Activated T-cell treated with anti-CD3 and anti-CD28 coated beads for 4 hours (primary cell): ENCODE measurements at regions not wholly inside any gene's neighbourhood (a gene's known extent, or its start where the extent isn't known, plus 50 kb on each side); places are given as distances from the start of the nearest gene placed in this dataset.
"Not testable (repeated sequence)": the region's sequence is repeated elsewhere in the genome, so short reads cannot be mapped to it uniquely, and the experiment has no call there.

Experiments
- DNase-seq: peaks from one replicate; pipeline ENCODE4 v3.0.0-alpha.2; 2020

- no peak for DNase-seq
Observed at GRCh38 chr3:72065236-72065635, 280.3 kb upstream of the PROK2 start.

GRCh38 chr3:72064727-72065126, 279.8 kb upstream of the PROK2 start:
- DNase-seq, result not testable (repeated sequence)

- DNase-seq, result no peak
Observed at GRCh38 chr3:72062017-72062416, 277.1 kb upstream of the PROK2 start.

GRCh38 chr3:72060447-72061034, 275.6 kb upstream of the PROK2 start:
- no peak for DNase-seq

GRCh38 chr3:72058493-72059081, 273.6 kb upstream of the PROK2 start:
- no peak for DNase-seq

DNA sequence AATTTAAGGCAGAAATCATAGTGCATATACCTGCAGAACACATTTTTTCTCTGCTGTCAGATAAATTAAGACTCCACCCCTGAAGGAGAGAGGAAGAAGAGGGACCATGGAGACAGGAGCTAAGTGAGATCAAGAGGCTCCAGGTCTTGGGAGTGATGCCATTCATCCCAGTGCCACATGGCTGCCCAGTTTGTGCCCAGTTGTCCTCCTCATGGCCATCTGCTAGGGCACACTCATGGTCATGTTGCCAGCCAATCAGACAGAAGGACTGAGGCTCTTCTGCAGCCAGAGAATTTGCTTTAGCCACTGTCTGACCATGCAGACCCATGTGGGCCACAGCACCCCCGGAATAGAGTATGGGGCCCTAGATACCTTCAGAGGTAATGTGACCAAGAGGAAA, 270.5 kb upstream of the PROK2 start:
- DNase-seq, result no peak

GRCh38 chr3:72054976-72055375, 270.0 kb upstream of the PROK2 start:
- DNase-seq, result no peak

- DNase-seq, result no peak
Observed at GRCh38 chr3:72052841-72053409, 268.0 kb upstream of the PROK2 start.

DNA sequence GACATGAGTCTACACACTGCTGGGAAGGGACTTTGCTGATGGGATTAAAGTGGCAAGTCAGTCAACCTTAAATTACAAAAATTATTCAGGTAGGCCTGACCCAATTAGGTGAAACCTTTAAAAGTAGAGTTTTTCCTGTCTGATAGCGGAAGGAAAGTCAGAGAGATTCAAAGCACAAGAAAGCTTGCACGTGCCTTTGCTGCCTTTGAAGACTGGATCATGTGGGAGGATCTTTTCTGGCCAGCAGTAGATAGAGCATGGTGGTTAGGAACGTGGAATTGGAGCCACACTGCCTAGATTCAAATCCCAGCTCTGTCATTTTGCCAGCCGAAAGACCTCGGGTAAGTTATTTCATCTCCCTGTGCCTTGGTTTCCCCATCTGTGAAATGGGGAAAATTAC, 265.8 kb upstream of the PROK2 start:
- no peak for DNase-seq

GRCh38 chr3:72050048-72050632, 265.2 kb upstream of the PROK2 start:
- no peak for DNase-seq

GRCh38 chr3:72049300-72049699, 264.4 kb upstream of the PROK2 start:
- no peak for DNase-seq

GRCh38 chr3:72048873-72049272, 263.9 kb upstream of the PROK2 start:
- no peak for DNase-seq

DNA sequence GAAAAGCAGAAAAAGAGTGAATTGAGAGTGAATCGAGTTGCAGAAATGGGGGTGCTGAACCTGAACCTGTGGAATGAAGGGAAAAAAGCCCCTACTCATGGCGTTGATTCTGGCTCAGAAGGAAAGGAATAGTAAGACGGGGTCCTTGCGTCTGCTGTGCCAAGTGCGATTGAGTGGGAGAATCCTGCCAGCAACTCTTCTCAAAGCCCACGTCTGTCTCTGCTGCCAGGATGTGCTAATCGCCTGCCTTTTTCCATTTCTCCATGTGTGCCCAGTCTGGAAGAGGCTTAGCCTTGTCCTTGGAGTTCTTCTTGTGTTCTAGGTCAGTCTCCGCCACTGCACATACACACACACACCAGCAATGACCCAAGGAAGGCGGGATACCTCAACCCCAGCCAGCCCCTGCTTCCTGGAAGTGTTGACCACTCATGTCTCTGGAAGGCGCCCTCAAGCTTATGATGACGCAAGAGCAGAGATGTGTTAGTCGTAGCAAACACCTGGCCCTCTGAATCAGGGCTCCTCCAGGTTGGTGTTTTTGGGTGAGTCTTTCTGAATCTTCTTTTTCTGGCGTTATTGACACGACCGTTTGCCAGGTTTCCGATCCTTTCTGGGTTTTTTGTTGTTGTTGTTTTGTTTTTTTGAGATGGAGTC, 262.4 kb upstream of the PROK2 start:
- DNase-seq, result no peak

DNA sequence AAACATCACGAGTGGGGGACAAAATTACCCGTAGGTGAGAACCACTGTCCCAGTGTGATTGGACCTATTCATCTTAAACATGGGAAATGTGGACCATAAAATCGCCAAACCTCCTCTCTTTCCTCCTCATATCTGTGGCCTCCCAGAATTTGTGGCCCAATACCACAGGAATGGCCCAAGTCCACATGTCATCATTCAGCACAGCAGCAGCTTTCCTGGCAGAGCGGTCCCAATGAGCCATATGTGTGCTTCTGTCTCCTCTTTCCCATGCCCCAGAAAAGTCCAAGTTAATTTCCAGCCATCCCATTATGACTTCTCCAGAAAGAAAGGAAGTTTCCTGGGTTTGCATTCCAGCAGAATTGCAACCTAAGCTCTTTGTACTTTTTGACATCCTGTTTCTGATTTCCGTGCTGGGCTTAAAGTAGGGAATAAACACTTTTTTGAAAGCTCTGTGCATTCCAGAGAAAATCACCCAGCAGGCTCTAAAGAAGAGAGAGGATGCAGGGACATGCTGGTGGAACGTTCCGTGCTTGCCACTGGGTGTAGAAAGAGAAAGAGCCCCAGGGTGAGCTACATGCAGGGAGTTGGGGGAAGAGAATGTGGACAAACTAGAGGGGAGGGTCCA, 259.4 kb upstream of the PROK2 start:
- no peak for DNase-seq

DNA sequence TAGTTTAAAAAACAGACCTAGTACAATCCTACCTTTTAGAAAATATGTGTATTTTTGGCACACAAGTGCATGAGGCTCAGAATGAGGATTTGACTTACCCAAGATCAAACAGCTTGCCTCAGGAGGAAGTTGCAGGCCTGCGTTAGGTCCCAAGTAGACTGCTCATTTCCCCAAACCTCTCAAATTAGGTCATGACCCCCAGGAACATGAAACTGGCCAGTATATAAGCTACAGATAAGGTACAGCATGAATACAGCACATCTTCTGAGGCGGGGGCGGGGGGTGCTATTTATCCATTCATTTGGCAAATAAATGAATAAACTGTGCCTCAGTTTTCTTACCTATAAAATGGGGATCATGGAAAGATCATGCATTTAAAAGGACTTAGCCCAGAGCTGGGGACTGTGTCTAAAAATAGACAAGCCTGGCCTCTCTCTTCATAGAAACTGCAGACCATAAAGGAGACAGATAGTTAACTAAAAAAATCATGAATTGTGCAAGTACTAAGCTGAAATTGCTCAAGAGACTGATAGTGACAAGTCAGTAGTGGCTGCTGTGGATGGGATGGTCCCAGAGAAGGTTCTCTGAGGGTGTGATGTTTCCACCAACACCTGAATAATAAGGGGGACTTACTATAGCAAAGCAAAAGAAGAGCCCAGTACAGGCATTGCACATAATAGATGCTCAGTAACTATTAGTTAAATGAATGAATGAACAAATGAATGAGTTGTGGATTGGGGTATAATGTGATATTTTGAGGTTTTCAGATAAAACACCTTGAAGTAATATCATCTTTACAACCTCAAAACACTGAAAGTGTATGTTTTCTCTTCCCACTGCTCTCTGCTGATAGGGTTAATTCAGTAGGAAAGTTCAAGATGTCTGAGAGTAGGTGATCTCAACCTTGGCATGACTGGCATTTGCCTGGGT, 258.5 kb upstream of the PROK2 start:
- no peak for DNase-seq

DNA sequence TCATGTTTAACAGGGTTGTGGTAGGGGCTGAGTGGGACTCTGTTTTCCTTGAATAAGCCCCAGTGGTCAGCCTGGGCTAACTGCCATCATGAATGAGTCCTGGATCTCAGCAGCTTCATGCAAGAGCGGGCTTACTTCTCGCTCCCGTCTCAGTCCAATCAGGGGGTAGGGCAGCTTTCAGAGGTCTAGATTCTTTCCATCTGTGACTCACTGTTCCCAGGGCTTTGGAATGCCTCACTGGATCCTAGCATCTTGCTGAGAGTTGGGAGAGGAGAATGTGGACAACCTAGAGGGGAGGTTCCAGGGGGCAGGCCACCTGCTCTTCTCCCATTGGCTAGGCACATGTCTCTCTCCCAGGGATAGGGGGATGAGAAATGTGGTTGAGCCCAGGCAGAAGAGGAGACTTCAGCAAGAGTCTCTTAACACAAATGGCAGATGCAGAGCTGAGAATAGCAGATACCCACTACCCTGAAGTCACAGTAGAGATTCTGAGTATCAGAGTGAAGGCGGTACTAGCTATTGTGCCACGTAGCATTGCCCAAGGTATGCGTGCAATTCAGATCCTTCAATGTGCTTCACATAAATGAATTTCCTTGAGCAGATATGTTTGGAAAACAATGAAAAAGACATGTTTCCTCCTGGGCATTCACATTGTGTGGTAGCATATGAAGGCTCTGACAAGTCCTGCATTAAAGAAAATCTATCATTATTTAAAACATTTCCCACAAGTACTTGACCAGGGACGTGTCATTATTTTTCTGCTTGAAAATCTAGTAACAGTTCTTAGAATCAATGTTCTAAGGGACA, 257.7 kb upstream of the PROK2 start:
- no peak for DNase-seq

DNA sequence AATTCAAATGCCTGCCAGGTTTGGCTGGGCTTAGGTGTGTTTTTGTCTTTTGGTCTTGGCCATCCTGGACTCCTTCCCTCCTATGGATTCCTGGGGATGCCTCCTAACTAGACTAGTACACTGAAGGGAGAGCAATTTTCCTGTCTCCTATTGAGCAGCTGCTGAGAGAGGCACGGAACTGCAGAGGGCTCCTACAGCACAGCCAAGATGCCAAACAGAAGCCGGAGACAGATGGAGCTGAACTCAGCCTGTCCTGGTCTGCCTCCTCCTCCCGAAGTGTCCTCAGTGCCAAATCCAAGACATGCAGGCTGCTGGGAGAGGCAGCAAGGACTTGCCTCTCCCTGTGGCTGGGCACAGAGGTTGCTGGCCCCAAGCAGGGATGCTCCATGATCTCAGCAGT, 256.6 kb upstream of the PROK2 start:
- DNase-seq, result no peak

- no peak for DNase-seq
Observed at GRCh38 chr3:72041076-72041475, 256.1 kb upstream of the PROK2 start.

- DNase-seq, result no peak
Observed at GRCh38 chr3:72039677-72040076, 254.7 kb upstream of the PROK2 start.

- no peak for DNase-seq
Observed at GRCh38 chr3:72036899-72037298, 252.0 kb upstream of the PROK2 start.

- DNase-seq, result no peak
Observed at GRCh38 chr3:72035606-72036005, 250.7 kb upstream of the PROK2 start.
